Mesenchymal stem cell (in vitro differentiated cells and primary cell): ENCODE measurements at regions not wholly inside any gene's neighbourhood (a gene's known extent, or its start where the extent isn't known, plus 50 kb on each side); places are given as distances from the start of the nearest gene placed in this dataset.

Experiments used
- DNase-seq: peaks from one replicate; pipeline ENCODE4 v3.0.0-alpha.2; 2013
- H2AFZ ChIP-seq: one replicate; pipeline ENCODE4 v1.6.1; 2013; ENCODE audit warnings: low read depth, mild to moderate bottlenecking, control low read depth, inconsistent platforms, low read length, moderate library complexity
- H2AK5ac ChIP-seq: 2 replicates; pipeline ENCODE4 v1.6.1; 2013; ENCODE audit warnings: low read length, moderate library complexity, mild to moderate bottlenecking, inconsistent platforms; ENCODE audit not compliant: severe bottlenecking
- H2BK120ac ChIP-seq: one replicate; pipeline ENCODE4 v1.6.1; 2013; ENCODE audit warnings: low read depth, mild to moderate bottlenecking, inconsistent platforms, low read length, moderate library complexity
- H2BK12ac ChIP-seq, 2 experiments: one replicate each; pipeline ENCODE4 v1.6.1; 2013; ENCODE audit warnings: inconsistent platforms in 2 of 2, low read length in 2 of 2, mild to moderate bottlenecking in 2 of 2, moderate library complexity in 2 of 2, control low read depth in 1 of 2
- H2BK15ac ChIP-seq: one replicate; pipeline ENCODE4 v1.6.1; 2013; ENCODE audit warnings: mild to moderate bottlenecking, low read depth, inconsistent platforms; ENCODE audit not compliant: poor library complexity, severe bottlenecking
- H2BK5ac ChIP-seq: 2 replicates; pipeline ENCODE4 v1.6.1; 2013; ENCODE audit warnings: low read depth, mild to moderate bottlenecking, low read length, control low read depth, inconsistent platforms; ENCODE audit not compliant: poor library complexity, severe bottlenecking
- H3K14ac ChIP-seq, 2 experiments: one replicate each; pipeline ENCODE4 v1.6.1; 2013; ENCODE audit warnings: inconsistent platforms in 2 of 2, low read length in 2 of 2, control low read depth in 1 of 2, mild to moderate bottlenecking in 1 of 2, moderate library complexity in 1 of 2
- H3K18ac ChIP-seq, 2 experiments: one replicate each; pipeline ENCODE4 v1.6.1; 2013; ENCODE audit warnings: inconsistent platforms in 2 of 2, low read length in 2 of 2, control low read depth in 1 of 2, low read depth in 1 of 2, mild to moderate bottlenecking in 1 of 2
- H3K23ac ChIP-seq, 2 experiments: one replicate each; pipeline ENCODE4 v1.6.1; 2013; ENCODE audit warnings: inconsistent platforms in 2 of 2, low read length in 2 of 2, mild to moderate bottlenecking in 2 of 2, moderate library complexity in 2 of 2, control low read depth in 1 of 2
- H3K27ac ChIP-seq: 2 replicates; pipeline ENCODE4 v1.5.1; 2013; ENCODE audit warnings: mild to moderate bottlenecking, moderate library complexity, low read length, control low read depth, inconsistent platforms; ENCODE audit not compliant: poor library complexity, severe bottlenecking
- H3K27me3 ChIP-seq, 2 experiments: 2 replicates each; pipeline versions ENCODE4 v1.6.1 to v1.7.0; 2013; ENCODE audit warnings: low read length in 2 of 2, mild to moderate bottlenecking in 2 of 2, moderate library complexity in 2 of 2, control low read depth in 1 of 2, inconsistent platforms in 1 of 2; ENCODE audit not compliant: control insufficient read depth in 1 of 2, insufficient read depth in 1 of 2
- H3K36me3 ChIP-seq, 2 experiments: 2 replicates each; pipeline versions ENCODE4 v1.6.1 to v1.7.0; 2013; ENCODE audit warnings: low read length in 2 of 2, control low read depth in 1 of 2, inconsistent platforms in 1 of 2, low read depth in 1 of 2, mild to moderate bottlenecking in 1 of 2; ENCODE audit not compliant: insufficient read depth in 2 of 2, control insufficient read depth in 1 of 2
- H3K4ac ChIP-seq, 2 experiments: one replicate each; pipeline ENCODE4 v1.6.1; 2013; ENCODE audit warnings: inconsistent platforms in 2 of 2, low read length in 2 of 2, mild to moderate bottlenecking in 2 of 2, moderate library complexity in 2 of 2, control low read depth in 1 of 2, low read depth in 1 of 2
- H3K4me1 ChIP-seq: 2 replicates; pipeline ENCODE4 v1.6.1; 2013; ENCODE audit warnings: low read depth, low read length, control low read depth; ENCODE audit not compliant: control insufficient read depth, insufficient read depth
- H3K4me2 ChIP-seq: 2 replicates; pipeline ENCODE4 v1.6.1; 2013; ENCODE audit warnings: low read length, mild to moderate bottlenecking, inconsistent platforms; ENCODE audit not compliant: poor library complexity, severe bottlenecking
- H3K4me3 ChIP-seq, 2 experiments: 2 replicates each; pipeline versions ENCODE4 v1.5.1 to v1.7.0; 2013; ENCODE audit warnings: low read length in 2 of 2, mild to moderate bottlenecking in 2 of 2, control low read depth in 1 of 2, low read depth in 1 of 2; ENCODE audit not compliant: insufficient read depth in 1 of 2
- H3K79me1 ChIP-seq: replicated peaks from 2 replicates; pipeline ENCODE4 v1.6.1; 2013; ENCODE audit warnings: mild to moderate bottlenecking, control low read depth, low read length, inconsistent platforms; ENCODE audit not compliant: poor library complexity, severe bottlenecking
- H3K9ac ChIP-seq: 2 replicates; pipeline ENCODE4 v1.7.0; 2013; ENCODE audit warnings: mild to moderate bottlenecking, low read length, moderate library complexity
- H3K9me3 ChIP-seq: 2 replicates; pipeline ENCODE4 v1.7.0; 2013; ENCODE audit warnings: mild to moderate bottlenecking, low read length; ENCODE audit not compliant: control insufficient read depth
- H4K8ac ChIP-seq: one replicate; pipeline ENCODE4 v1.6.1; 2013; ENCODE audit warnings: inconsistent platforms, mild to moderate bottlenecking, low read length, moderate library complexity
- H4K91ac ChIP-seq: one replicate; pipeline ENCODE4 v1.6.1; 2013; ENCODE audit warnings: mild to moderate bottlenecking, low read length, inconsistent platforms
- WGBS: methylation state at CpG from one replicate; pipeline ENCODE4 v1.1.7; 2013; ENCODE audit warnings: mixed read lengths; 5-methylcytosine and 5-hydroxymethylcytosine counted together

- H3K9me3 ChIP-seq: peaks cover 12% of the 10 kb centered on the region
- no peak overlapping the region for H3K4me2 ChIP-seq
- H4K91ac ChIP-seq: no peak overlapping the region
- no peak overlapping the region for H3K27ac ChIP-seq
- H2AK5ac ChIP-seq: no peak overlapping the region
- H3K14ac ChIP-seq: no peak overlapping the region
- H3K4me3 ChIP-seq: no peak overlapping the region
- H2AFZ ChIP-seq: no peak overlapping the region
- no peak overlapping the region for H4K8ac ChIP-seq
- H3K23ac ChIP-seq: no peak overlapping the region
- no peaks in the 10 kb centered on the region for H3K79me1 ChIP-seq
- DNase-seq: no peak
- H2BK5ac ChIP-seq: no peak overlapping the region
- H2BK12ac ChIP-seq: no peak overlapping the region
- H3K9ac ChIP-seq: no peak overlapping the region
- no peak overlapping the region for H2BK15ac ChIP-seq
- H3K18ac ChIP-seq: no peak overlapping the region
- H3K4ac ChIP-seq: no peak overlapping the region
- H3K27me3 ChIP-seq: no peaks in the 10 kb centered on the region
- H3K36me3 ChIP-seq: no peaks in the 10 kb centered on the region
- no peaks in the 10 kb centered on the region for H3K4me1 ChIP-seq
- H2BK120ac ChIP-seq: no peak overlapping the region
These were observed 841.1 kb upstream of the PRR20A start for GRCh38 chr13:56299650-56300049.

GRCh38 chr13:56314765-56315164 lies 826.0 kb upstream of the PRR20A start:
- no peak overlapping the region for H3K23ac ChIP-seq
- H3K9me3 ChIP-seq: no peaks in the 10 kb centered on the region
- no peak for DNase-seq
- H3K4me3 ChIP-seq: no peak overlapping the region
- no peak overlapping the region for H2BK12ac ChIP-seq
- no peak overlapping the region for H2BK5ac ChIP-seq
- H3K9ac ChIP-seq: no peak overlapping the region
- no peak overlapping the region for H3K14ac ChIP-seq
- H3K79me1 ChIP-seq: no peaks in the 10 kb centered on the region
- H3K18ac ChIP-seq: no peak overlapping the region
- no peak overlapping the region for H2BK15ac ChIP-seq
- H3K4me1 ChIP-seq: no peaks in the 10 kb centered on the region
- WGBS: 45% methylated on average over 2 of the region's 3 CpGs
- H2BK120ac ChIP-seq: no peak overlapping the region
- no peaks in the 10 kb centered on the region for H3K27me3 ChIP-seq
- no peak overlapping the region for H3K27ac ChIP-seq
- no peak overlapping the region for H4K8ac ChIP-seq
- H4K91ac ChIP-seq: no peak overlapping the region
- H2AFZ ChIP-seq: no peak overlapping the region
- no peak overlapping the region for H2AK5ac ChIP-seq
- no peaks in the 10 kb centered on the region for H3K36me3 ChIP-seq
- no peak overlapping the region for H3K4me2 ChIP-seq
- no peak overlapping the region for H3K4ac ChIP-seq

GRCh38 chr13:56317841-56318240 lies 822.9 kb upstream of the PRR20A start:
- Histone ChIP-seq H3K14ac (no peak overlapping the region), H3K18ac (no peak overlapping the region), H3K4me1 (no peaks in the 10 kb centered on the region), H3K27ac (no peak overlapping the region), H3K23ac (no peak overlapping the region), H2BK15ac (no peak overlapping the region), H2BK12ac (no peak overlapping the region), H2AK5ac (no peak overlapping the region), H3K4me3 (no peak overlapping the region), H3K9ac (no peak overlapping the region), H4K91ac (no peak overlapping the region), H4K8ac (no peak overlapping the region), H2AFZ (no peak overlapping the region), H3K27me3 (no peaks in the 10 kb centered on the region), H3K36me3 (no peaks in the 10 kb centered on the region), H3K79me1 (no peaks in the 10 kb centered on the region), H3K4ac (no peak overlapping the region), H2BK5ac (no peak overlapping the region), H2BK120ac (no peak overlapping the region), H3K9me3 (no peaks in the 10 kb centered on the region), H3K4me2 (no peak overlapping the region)
- DNase-seq: no peak
- WGBS: 100% methylated on average over 2 of the region's 2 CpGs

- no peaks in the 10 kb centered on the region for H3K79me1 ChIP-seq
- no peaks in the 10 kb centered on the region for H3K4me1 ChIP-seq
- no peak overlapping the region for H4K8ac ChIP-seq
- no peak overlapping the region for H3K14ac ChIP-seq
- H3K9ac ChIP-seq: no peak overlapping the region
- no peaks in the 10 kb centered on the region for H3K36me3 ChIP-seq
- H2BK15ac ChIP-seq: no peak overlapping the region
- H3K4ac ChIP-seq: no peak overlapping the region
- no peak overlapping the region for H3K23ac ChIP-seq
- H2AK5ac ChIP-seq: no peak overlapping the region
- H2BK12ac ChIP-seq: no peak overlapping the region
- no peak overlapping the region for H3K18ac ChIP-seq
- no peak overlapping the region for H3K27ac ChIP-seq
- peaks cover 8% of the 10 kb centered on the region for H3K9me3 ChIP-seq
- H3K4me3 ChIP-seq: no peak overlapping the region
- H4K91ac ChIP-seq: no peak overlapping the region
- H3K27me3 ChIP-seq: no peaks in the 10 kb centered on the region
- no peak for DNase-seq
- no peak overlapping the region for H2AFZ ChIP-seq
- no peak overlapping the region for H2BK5ac ChIP-seq
- no peak overlapping the region for H2BK120ac ChIP-seq
- H3K4me2 ChIP-seq: no peak overlapping the region
These were observed 808.0 kb upstream of the PRR20A start for GRCh38 chr13:56332671-56333070.
